ENCODE measurements at regions not wholly inside any gene's neighbourhood (a gene's known extent, or its start where the extent isn't known, plus 50 kb on each side); places are given as distances from the start of the nearest gene placed in this dataset.
"Not testable (repeated sequence)": the region's sequence is repeated elsewhere in the genome, so short reads cannot be mapped to it uniquely, and the experiment has no call there.

GRCh38 chrX:7608625-7609024, 234.3 kb upstream of the VCX start:
- H3K4me3 Mint-ChIP-seq; H3K9me3 Mint-ChIP-seq; DNase-seq (ENCODE audit: low spot score); H3K36me3 Mint-ChIP-seq (ENCODE audit: low read depth); H3K4me1 Mint-ChIP-seq (ENCODE audit: low read depth); H3K27ac Mint-ChIP-seq; H3K27me3 Mint-ChIP-seq (ENCODE audit: low read depth): not testable (repeated sequence)

- no peaks in the 10 kb centered on the region for H3K4me1 Mint-ChIP-seq (ENCODE audit: low read depth)
- no peaks in the 10 kb centered on the region for H3K36me3 Mint-ChIP-seq (ENCODE audit: low read depth)
- H3K27me3 Mint-ChIP-seq (ENCODE audit: low read depth): no peaks in the 10 kb centered on the region
- H3K9me3 Mint-ChIP-seq: no peaks in the 10 kb centered on the region
- DNase-seq (ENCODE audit: low spot score): no peak
- no peak overlapping the region for H3K4me3 Mint-ChIP-seq
- no peak overlapping the region for H3K27ac Mint-ChIP-seq
Measured at GRCh38 chrX:7606039-7606652, 236.8 kb upstream of the VCX start.

- no peaks in the 10 kb centered on the region for H3K27me3 Mint-ChIP-seq (ENCODE audit: low read depth)
Measured at GRCh38 chrX:7603387-7603786, 239.6 kb upstream of the VCX start.

GRCh38 chrX:7596822-7597221, 246.1 kb upstream of the VCX start:
- Mint-ChIP-seq H3K36me3 (ENCODE audit: low read depth) (no peaks in the 10 kb centered on the region), H3K4me1 (ENCODE audit: low read depth) (no peaks in the 10 kb centered on the region), H3K9me3 (no peaks in the 10 kb centered on the region), H3K27me3 (ENCODE audit: low read depth) (no peaks in the 10 kb centered on the region), H3K27ac (no peak overlapping the region), H3K4me3 (no peak overlapping the region)
- DNase-seq (ENCODE audit: low spot score): no peak

More at GRCh38 chrX:7603387-7603786, 239.6 kb upstream of the VCX start:
- Mint-ChIP-seq H3K9me3 (no peaks in the 10 kb centered on the region), H3K4me3 (no peak overlapping the region), H3K27ac (no peak overlapping the region), H3K4me1 (ENCODE audit: low read depth) (no peaks in the 10 kb centered on the region), H3K36me3 (ENCODE audit: low read depth) (no peaks in the 10 kb centered on the region)
- no peak for DNase-seq (ENCODE audit: low spot score)

GRCh38 chrX:7593370-7593769, 249.6 kb upstream of the VCX start:
- not testable (repeated sequence) for H3K27ac Mint-ChIP-seq; H3K36me3 Mint-ChIP-seq (ENCODE audit: low read depth)

GRCh38 chrX:7586126-7586525, 256.8 kb upstream of the VCX start:
- no peak for DNase-seq (ENCODE audit: low spot score)

More at GRCh38 chrX:7593370-7593769, 249.6 kb upstream of the VCX start:
- DNase-seq (ENCODE audit: low spot score); H3K4me3 Mint-ChIP-seq; H3K9me3 Mint-ChIP-seq; H3K4me1 Mint-ChIP-seq (ENCODE audit: low read depth); H3K27me3 Mint-ChIP-seq (ENCODE audit: low read depth): not testable (repeated sequence)

GRCh38 chrX:7582191-7582590, 260.8 kb upstream of the VCX start:
- Mint-ChIP-seq H3K36me3 (ENCODE audit: low read depth) (no peaks in the 10 kb centered on the region), H3K4me1 (ENCODE audit: low read depth) (no peaks in the 10 kb centered on the region), H3K27ac (no peak overlapping the region), H3K9me3 (no peaks in the 10 kb centered on the region), H3K4me3 (no peak overlapping the region), H3K27me3 (ENCODE audit: low read depth) (no peaks in the 10 kb centered on the region)
- no peak for DNase-seq (ENCODE audit: low spot score)

More at GRCh38 chrX:7586126-7586525, 256.8 kb upstream of the VCX start:
- no peak overlapping the region for H3K27ac Mint-ChIP-seq
- no peaks in the 10 kb centered on the region for H3K36me3 Mint-ChIP-seq (ENCODE audit: low read depth)
- H3K27me3 Mint-ChIP-seq (ENCODE audit: low read depth): no peaks in the 10 kb centered on the region
- H3K4me1 Mint-ChIP-seq (ENCODE audit: low read depth): no peaks in the 10 kb centered on the region
- no peaks in the 10 kb centered on the region for H3K9me3 Mint-ChIP-seq
- H3K4me3 Mint-ChIP-seq: no peak overlapping the region

GRCh38 chrX:7580127-7580526, 262.8 kb upstream of the VCX start:
- no peak overlapping the region for H3K4me3 Mint-ChIP-seq
- H3K27me3 Mint-ChIP-seq (ENCODE audit: low read depth): no peaks in the 10 kb centered on the region
- no peak for DNase-seq (ENCODE audit: low spot score)
- no peaks in the 10 kb centered on the region for H3K4me1 Mint-ChIP-seq (ENCODE audit: low read depth)
- H3K36me3 Mint-ChIP-seq (ENCODE audit: low read depth): no peaks in the 10 kb centered on the region
- no peaks in the 10 kb centered on the region for H3K9me3 Mint-ChIP-seq
- no peak overlapping the region for H3K27ac Mint-ChIP-seq

- Mint-ChIP-seq H3K27ac (no peak overlapping the region), H3K9me3 (no peaks in the 10 kb centered on the region), H3K36me3 (ENCODE audit: low read depth) (no peaks in the 10 kb centered on the region), H3K4me1 (ENCODE audit: low read depth) (no peaks in the 10 kb centered on the region), H3K4me3 (no peak overlapping the region), H3K27me3 (ENCODE audit: low read depth) (no peaks in the 10 kb centered on the region)
- DNase-seq (ENCODE audit: low spot score): no peak
Measured at GRCh38 chrX:7574325-7574724, 268.6 kb upstream of the VCX start.

- no peak overlapping the region for H3K27ac Mint-ChIP-seq
- no peaks in the 10 kb centered on the region for H3K36me3 Mint-ChIP-seq (ENCODE audit: low read depth)
- DNase-seq (ENCODE audit: low spot score): no peak
- no peak overlapping the region for H3K4me3 Mint-ChIP-seq
- no peaks in the 10 kb centered on the region for H3K27me3 Mint-ChIP-seq (ENCODE audit: low read depth)
- H3K9me3 Mint-ChIP-seq: no peaks in the 10 kb centered on the region
- no peaks in the 10 kb centered on the region for H3K4me1 Mint-ChIP-seq (ENCODE audit: low read depth)
Measured at GRCh38 chrX:7570432-7571029, 272.4 kb upstream of the VCX start.

GRCh38 chrX:7568597-7568996, 274.4 kb upstream of the VCX start:
- no peaks in the 10 kb centered on the region for H3K36me3 Mint-ChIP-seq (ENCODE audit: low read depth)
- no peaks in the 10 kb centered on the region for H3K9me3 Mint-ChIP-seq
- H3K27me3 Mint-ChIP-seq (ENCODE audit: low read depth): no peaks in the 10 kb centered on the region
- no peaks in the 10 kb centered on the region for H3K4me1 Mint-ChIP-seq (ENCODE audit: low read depth)
- DNase-seq (ENCODE audit: low spot score): no peak
- H3K27ac Mint-ChIP-seq: no peak overlapping the region
- H3K4me3 Mint-ChIP-seq: no peak overlapping the region

- no peaks in the 10 kb centered on the region for H3K9me3 Mint-ChIP-seq
- no peaks in the 10 kb centered on the region for H3K27me3 Mint-ChIP-seq (ENCODE audit: low read depth)
- no peak for DNase-seq (ENCODE audit: low spot score)
- no peaks in the 10 kb centered on the region for H3K36me3 Mint-ChIP-seq (ENCODE audit: low read depth)
- no peak overlapping the region for H3K4me3 Mint-ChIP-seq
- no peaks in the 10 kb centered on the region for H3K4me1 Mint-ChIP-seq (ENCODE audit: low read depth)
- no peak overlapping the region for H3K27ac Mint-ChIP-seq
Measured at GRCh38 chrX:7568130-7568529, 274.8 kb upstream of the VCX start.

GRCh38 chrX:7552760-7553159, 290.2 kb upstream of the VCX start:
- no peak for DNase-seq (ENCODE audit: low spot score)
- Mint-ChIP-seq H3K36me3 (ENCODE audit: low read depth) (no peaks in the 10 kb centered on the region), H3K27me3 (ENCODE audit: low read depth) (no peaks in the 10 kb centered on the region), H3K4me3 (no peak overlapping the region), H3K27ac (no peak overlapping the region), H3K9me3 (peaks cover 11% of the 10 kb centered on the region), H3K4me1 (ENCODE audit: low read depth) (no peaks in the 10 kb centered on the region)

- Mint-ChIP-seq H3K36me3 (ENCODE audit: low read depth) (no peaks in the 10 kb centered on the region), H3K9me3 (peaks cover 6% of the 10 kb centered on the region), H3K4me3 (no peak overlapping the region), H3K4me1 (ENCODE audit: low read depth) (no peaks in the 10 kb centered on the region), H3K27ac (no peak overlapping the region), H3K27me3 (ENCODE audit: low read depth) (no peaks in the 10 kb centered on the region)
- no peak for DNase-seq (ENCODE audit: low spot score)
Measured at GRCh38 chrX:7546551-7547080, 296.4 kb upstream of the VCX start.

GRCh38 chrX:7545564-7545963, 297.4 kb upstream of the VCX start:
- Mint-ChIP-seq H3K27ac (no peak overlapping the region), H3K4me3 (no peak overlapping the region), H3K9me3 (peaks cover 4% of the 10 kb centered on the region), H3K4me1 (ENCODE audit: low read depth) (no peaks in the 10 kb centered on the region), H3K27me3 (ENCODE audit: low read depth) (no peaks in the 10 kb centered on the region), H3K36me3 (ENCODE audit: low read depth) (no peaks in the 10 kb centered on the region)
- no peak for DNase-seq (ENCODE audit: low spot score)

All from T-helper 2 cell treated with Interferon-gamma antibody and Interleukin-4, amounts not matched to agents 5 μg/mL and 100 μg/mL, for 36 hours (primary cell).